Stomach (tissue), 8 donors: ENCODE measurements at regions not wholly inside any gene's neighbourhood (a gene's known extent, or its start where the extent isn't known, plus 50 kb on each side); places are given as distances from the start of the nearest gene placed in this dataset.

Source experiments
- DNase-seq, 2 donors: peaks; one replicate each; pipeline versions ENCODE4 v3.0.0 to v3.0.0-alpha.2; 2013 to 2019
- H3K27ac ChIP-seq, 5 donors: fragments of 200-600 bp in 4 of 5; sonication (generic) in 4 of 5; one replicate each; pipeline ENCODE4 v1.5.1; 2013 to 2019; ENCODE audit warnings: mild to moderate bottlenecking in 1 of 5, moderate library complexity in 1 of 5
- H3K27me3 ChIP-seq, 3 donors: fragments of 200-600 bp; sonication (generic); one replicate each; pipeline ENCODE4 v1.5.1; 2017 to 2019; ENCODE audit warnings: mixed run types in 1 of 3
- H3K36me3 ChIP-seq, 4 donors: fragments of 200-600 bp; sonication (generic); 1 replicate in 3 of 4; 2 replicates in 1 of 4; pipeline ENCODE4 v1.5.1; 2016 to 2019
- H3K4me1 ChIP-seq, 4 donors: fragments of 200-600 bp; sonication (generic); one replicate each; pipeline ENCODE4 v1.5.1; 2016 to 2019
- H3K4me3 ChIP-seq, 4 donors: fragments of 200-600 bp; sonication (generic) in 3 of 4; one replicate each; pipeline ENCODE4 v1.5.1; 2016 to 2019; ENCODE audit warnings: mild to moderate bottlenecking in 1 of 4
- H3K9me3 ChIP-seq, 4 donors: fragments of 200-600 bp; sonication (generic); one replicate each; pipeline ENCODE4 v1.5.1; 2016 to 2019
- EP300 ChIP-seq: sonication (generic); formaldehyde crosslinking; IDR thresholded peaks from one replicate; pipeline ENCODE4 v1.6.1; 2017; ENCODE audit warnings: antibody characterized with exemption
- POLR2A ChIP-seq, 4 donors: fragments of 450-650 bp; IDR thresholded peaks; one replicate each; pipeline ENCODE4 v1.6.1; 2016; ENCODE audit warnings: antibody characterized with exemption in 4 of 4, control low read depth in 2 of 4, mild to moderate bottlenecking in 1 of 4, moderate library complexity in 1 of 4
- POLR2AphosphoS5 ChIP-seq, 3 donors: sonication (generic); formaldehyde crosslinking; IDR thresholded peaks; one replicate each; pipeline ENCODE4 v1.6.1; 2016; ENCODE audit warnings: antibody characterized with exemption in 3 of 3
- whole genome bisulfite sequencing, 5 donors: extraction: QIAGEN DNeasy Blood & Tissue Kit in 3 of 5; methylation state at CpG; one replicate each; pipeline versions ENCODE4 v1.1.5 to v1.1.7; 2013 to 2018; 5-methylcytosine and 5-hydroxymethylcytosine counted together
- intact Hi-C: fragments of 100-400 bp; cut with DNase I; formaldehyde crosslinking; loops from one replicate; pipeline ENCODE4 v1.15.1; 2023; ENCODE audit warnings: low total_unique reads
- TF ChIP-seq, protein P1 (sequence below), 7 experiments: fragments of 450-650 bp in 4 of 7; fragments of 200-600 bp in 3 of 7; sonication (generic) in 3 of 7; IDR thresholded peaks; one replicate each; pipeline ENCODE4 v1.5.1; 2016 to 2019; ENCODE audit warnings: antibody characterized with exemption in 7 of 7, control low read depth in 2 of 7, mild to moderate bottlenecking in 1 of 7
- donor health status: healthy with polysubstance abuse.
- donor health status: Bipolar disorder and iron deficiency.
- donor health status: healthy.

DNA sequence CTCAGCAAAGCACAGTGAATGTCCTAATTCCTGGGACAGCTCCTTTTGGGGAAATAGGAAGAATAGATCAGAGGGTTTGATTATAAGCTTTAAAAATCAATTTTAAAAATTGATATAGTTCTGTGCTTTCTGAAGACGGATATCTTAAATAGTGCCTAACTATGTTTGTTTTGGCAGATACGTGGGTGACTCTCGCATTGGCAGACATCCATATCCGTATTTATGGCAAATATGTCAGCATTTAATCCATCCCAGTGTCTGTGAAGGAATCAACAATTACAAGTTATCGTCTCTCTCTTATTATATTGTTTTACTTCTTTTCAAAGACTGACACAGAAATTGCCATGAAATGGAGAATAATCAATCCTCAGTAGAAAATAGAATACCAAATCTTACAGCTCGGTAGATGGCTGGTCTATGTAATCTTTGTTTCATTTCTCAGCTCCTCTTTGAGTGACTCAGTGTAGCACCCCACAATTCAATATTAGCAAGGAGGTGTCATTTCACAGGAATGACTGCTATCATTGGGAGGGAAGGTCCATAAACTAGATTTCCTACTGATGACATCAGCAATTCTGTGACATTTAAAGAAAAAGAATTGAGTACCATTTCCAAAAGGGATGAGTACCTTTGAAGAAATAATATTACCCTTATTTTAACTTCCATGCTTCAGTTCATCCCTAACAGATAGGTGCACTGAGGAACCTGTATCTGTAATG is 186.4 kb upstream of the NFE2L3 start:
- Histone ChIP-seq H3K9me3 (no peaks in the 10 kb centered on the region), H3K27me3 (peaks cover 0 to 29% (median 0%) of the 10 kb centered on the region in 3 donors), H3K27ac (peak overlapping the region in 3 of 5 donors; percentile 25 to 76 (median 55)), H3K36me3 (no peaks in the 10 kb centered on the region), H3K4me3 (no peak overlapping the region), H3K4me1 (peaks cover 0 to 21% (median 14%) of the 10 kb centered on the region in 4 donors)
- intact Hi-C loops = no loop called here
- WGBS, 5 donors = 20 to 37% (median 23%) methylated on average over 6 of the region's 6 CpGs
- TF ChIP-seq POLR2AphosphoS5 (IDR thresholded peaks at IDR 0.05) (no peak), POLR2A (IDR thresholded peaks at IDR 0.05) (no peak), EP300 (no peak)
- TF ChIP-seq, protein P1, sequence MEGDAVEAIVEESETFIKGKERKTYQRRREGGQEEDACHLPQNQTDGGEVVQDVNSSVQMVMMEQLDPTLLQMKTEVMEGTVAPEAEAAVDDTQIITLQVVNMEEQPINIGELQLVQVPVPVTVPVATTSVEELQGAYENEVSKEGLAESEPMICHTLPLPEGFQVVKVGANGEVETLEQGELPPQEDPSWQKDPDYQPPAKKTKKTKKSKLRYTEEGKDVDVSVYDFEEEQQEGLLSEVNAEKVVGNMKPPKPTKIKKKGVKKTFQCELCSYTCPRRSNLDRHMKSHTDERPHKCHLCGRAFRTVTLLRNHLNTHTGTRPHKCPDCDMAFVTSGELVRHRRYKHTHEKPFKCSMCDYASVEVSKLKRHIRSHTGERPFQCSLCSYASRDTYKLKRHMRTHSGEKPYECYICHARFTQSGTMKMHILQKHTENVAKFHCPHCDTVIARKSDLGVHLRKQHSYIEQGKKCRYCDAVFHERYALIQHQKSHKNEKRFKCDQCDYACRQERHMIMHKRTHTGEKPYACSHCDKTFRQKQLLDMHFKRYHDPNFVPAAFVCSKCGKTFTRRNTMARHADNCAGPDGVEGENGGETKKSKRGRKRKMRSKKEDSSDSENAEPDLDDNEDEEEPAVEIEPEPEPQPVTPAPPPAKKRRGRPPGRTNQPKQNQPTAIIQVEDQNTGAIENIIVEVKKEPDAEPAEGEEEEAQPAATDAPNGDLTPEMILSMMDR (IDR thresholded peaks at IDR 0.05) = no peak
- peak in 1 of 2 donors; percentile 18 for DNase-seq

DNA sequence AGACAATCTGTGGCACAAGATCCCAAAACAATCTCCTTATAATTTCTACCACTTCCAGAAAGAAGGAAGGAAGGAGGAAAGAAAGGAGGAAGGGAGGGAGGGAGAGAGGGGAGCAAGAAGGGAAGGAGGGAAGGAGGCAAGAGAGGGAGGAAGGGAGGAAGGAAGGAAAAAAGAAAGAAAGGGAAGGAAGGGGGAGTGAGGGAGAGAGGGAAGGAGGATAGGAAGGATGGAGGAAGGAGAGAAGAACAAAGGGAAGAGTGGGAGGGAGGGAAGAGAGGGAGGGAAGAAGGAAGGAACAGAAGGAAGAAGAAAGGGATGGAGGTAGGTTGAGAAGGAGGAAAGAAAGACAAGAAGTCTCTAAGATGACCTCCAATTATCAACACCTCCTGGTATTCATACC is 185.5 kb upstream of the NFE2L3 start:
- TF ChIP-seq EP300 = no peak
- no peak for TF ChIP-seq POLR2AphosphoS5 (IDR thresholded peaks at IDR 0.05)
- Histone ChIP-seq H3K4me1 (peaks cover 0 to 21% (median 14%) of the 10 kb centered on the region in 4 donors), H3K4me3 (no peak overlapping the region), H3K36me3 (no peaks in the 10 kb centered on the region), H3K9me3 (no peaks in the 10 kb centered on the region), H3K27me3 (peaks cover 0 to 33% (median 0%) of the 10 kb centered on the region in 3 donors), H3K27ac (peak overlapping the region in 1 of 5 donors; percentile 69)
- intact Hi-C loops = no loop called here
- no peak for DNase-seq

DNA sequence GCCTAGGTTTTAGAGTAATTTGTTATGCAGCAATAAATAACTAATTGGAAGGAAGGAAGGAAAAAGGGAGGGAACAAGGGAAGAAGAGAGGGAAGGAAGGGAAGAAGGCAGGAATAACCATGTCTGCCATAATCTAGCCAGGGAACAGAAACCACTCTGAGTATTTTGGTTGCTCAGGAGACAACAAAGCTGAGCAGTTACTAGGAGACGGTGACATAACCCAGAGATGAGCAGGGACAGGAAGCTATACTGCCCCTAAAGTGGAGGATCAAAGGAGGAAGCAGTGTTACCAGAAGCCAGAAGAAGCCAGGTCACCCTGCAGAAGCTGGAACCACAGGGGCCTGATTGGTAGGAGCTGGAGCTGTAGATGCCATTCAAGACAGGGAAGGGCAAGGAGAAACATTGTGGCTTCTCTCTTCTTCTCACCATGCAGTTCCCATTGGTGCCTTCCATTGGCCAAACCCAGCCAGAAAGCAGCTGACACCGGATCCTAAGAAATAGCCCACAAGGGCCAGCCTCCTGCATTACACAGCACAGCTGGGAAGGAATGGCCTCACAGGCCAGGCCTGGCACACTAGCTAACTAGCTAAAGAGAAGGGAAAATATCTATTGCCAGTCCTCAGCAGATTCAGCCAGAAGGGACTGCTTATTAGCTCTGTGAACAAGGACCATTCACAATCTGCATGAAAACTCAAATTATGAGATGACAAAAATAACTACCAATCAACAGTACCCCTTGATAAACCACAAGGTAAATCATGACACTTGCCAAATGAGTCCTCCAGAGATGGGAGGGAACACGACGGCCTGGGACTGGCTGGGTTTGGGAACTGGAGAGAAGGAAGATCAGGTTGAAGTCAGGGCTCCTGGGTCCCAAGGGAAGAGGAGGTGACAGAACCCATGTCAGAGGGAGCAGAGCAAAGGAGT is 184.5 kb upstream of the NFE2L3 start:
- H3K27ac ChIP-seq = peak overlapping the region in 1 of 5 donors; percentile 69
- TF ChIP-seq, protein P1 (IDR thresholded peaks at IDR 0.05) = no peak
- TF ChIP-seq POLR2A (IDR thresholded peaks at IDR 0.05) (no peak), EP300 (no peak), POLR2AphosphoS5 (IDR thresholded peaks at IDR 0.05) (no peak)
- no peaks in the 10 kb centered on the region for H3K36me3 ChIP-seq
- 78 to 89% (median 82%) methylated on average over 4 of the region's 4 CpGs for WGBS, 5 donors
- peaks cover 0 to 33% (median 0%) of the 10 kb centered on the region in 3 donors for H3K27me3 ChIP-seq
- H3K4me1 ChIP-seq = peaks cover 0 to 21% (median 14%) of the 10 kb centered on the region in 4 donors
- no peaks in the 10 kb centered on the region for H3K9me3 ChIP-seq
- intact Hi-C loops = no loop called here
- peak in 1 of 2 donors; percentile 35 for DNase-seq
- no peak overlapping the region for H3K4me3 ChIP-seq

DNA sequence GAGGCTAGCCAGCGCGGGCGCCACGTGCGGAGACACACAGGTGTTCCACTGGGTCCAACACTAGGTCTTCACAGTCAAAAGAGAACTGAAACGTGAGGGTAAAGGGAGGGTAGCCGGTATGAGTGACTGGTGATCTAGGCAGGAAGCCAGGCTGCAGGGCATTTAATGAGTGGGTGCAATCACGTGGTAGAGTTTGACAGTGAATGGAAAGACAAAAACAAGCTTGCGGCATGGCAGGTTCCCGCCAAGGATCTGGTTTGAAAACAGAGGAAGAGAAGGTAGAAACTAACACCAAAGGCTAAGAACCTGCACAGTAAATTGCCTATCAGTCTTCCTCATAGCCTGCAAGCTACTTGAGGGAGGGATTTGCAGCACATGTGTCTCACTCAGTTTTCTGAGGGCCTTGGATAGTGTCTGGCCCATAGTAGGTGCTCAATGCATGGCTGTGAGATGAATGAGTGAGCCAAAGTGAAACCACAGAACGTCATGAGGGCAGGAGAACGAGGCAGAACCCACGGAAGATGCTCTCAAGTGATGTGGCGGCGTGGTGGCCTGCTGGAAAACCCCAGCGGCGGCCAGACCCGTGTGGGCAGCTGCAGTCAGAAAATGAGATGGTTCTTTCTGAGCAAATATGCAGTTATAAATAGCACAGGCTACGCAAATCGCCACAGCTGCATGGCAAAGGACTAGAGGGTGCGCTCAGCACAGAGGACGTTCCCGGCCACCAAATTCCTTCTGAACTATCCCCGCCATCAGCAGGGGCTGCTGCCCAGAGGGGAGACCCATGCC is 183.6 kb upstream of the NFE2L3 start:
- Histone ChIP-seq H3K4me3 (no peak overlapping the region), H3K27ac (peak overlapping the region in 1 of 5 donors; percentile 69)
- peak in 1 of 2 donors; percentile 37 for DNase-seq

More for the DNA sequence above, 183.6 kb upstream of the NFE2L3 start:
- no peaks in the 10 kb centered on the region for H3K36me3 ChIP-seq
- H3K4me1 ChIP-seq = peaks cover 0 to 21% (median 14%) of the 10 kb centered on the region in 4 donors
- H3K9me3 ChIP-seq = no peaks in the 10 kb centered on the region
- 76 to 83% (median 80%) methylated on average over 24 of the region's 24 CpGs for WGBS, 5 donors
- peaks cover 0 to 33% (median 0%) of the 10 kb centered on the region in 3 donors for H3K27me3 ChIP-seq
- intact Hi-C loops = no loop called here
- no peak for TF ChIP-seq EP300
- no peak for TF ChIP-seq POLR2AphosphoS5 (IDR thresholded peaks at IDR 0.05)
- no peak for TF ChIP-seq POLR2A (IDR thresholded peaks at IDR 0.05)
- TF ChIP-seq, protein P1 (IDR thresholded peaks at IDR 0.05) = no peak
